Glutamatergic neuron (in vitro differentiated cells): ENCODE measurements at regions not wholly inside any gene's neighbourhood (a gene's known extent, or its start where the extent isn't known, plus 50 kb on each side); places are given as distances from the start of the nearest gene placed in this dataset.
"Not testable (repeated sequence)": the region's sequence is repeated elsewhere in the genome, so short reads cannot be mapped to it uniquely, and the experiment has no call there.

Experiments
- DNase-seq: peaks from one replicate; pipeline ENCODE4 v3.0.0; 2022
- H3K27ac Mint-ChIP-seq: one replicate; pipeline ENCODE4 v1.8.0; 2020; ENCODE audit warnings: mild to moderate bottlenecking, mixed read lengths, inconsistent platforms; ENCODE audit not compliant: unreplicated experiment
- H3K27me3 Mint-ChIP-seq: one replicate; pipeline ENCODE4 v1.8.0; 2020; ENCODE audit warnings: mild to moderate bottlenecking, moderate library complexity, mixed read lengths, inconsistent platforms; ENCODE audit not compliant: unreplicated experiment
- H3K36me3 Mint-ChIP-seq: one replicate; pipeline ENCODE4 v1.8.0; 2020; ENCODE audit warnings: mild to moderate bottlenecking, mixed read lengths, inconsistent platforms; ENCODE audit not compliant: unreplicated experiment
- H3K4me1 Mint-ChIP-seq: one replicate; pipeline ENCODE4 v1.8.0; 2020; ENCODE audit warnings: mild to moderate bottlenecking, low read depth, mixed read lengths, inconsistent platforms; ENCODE audit not compliant: unreplicated experiment
- H3K4me3 Mint-ChIP-seq: one replicate; pipeline ENCODE4 v1.8.0; 2020; ENCODE audit warnings: mild to moderate bottlenecking, mixed read lengths, inconsistent platforms; ENCODE audit not compliant: unreplicated experiment
- H3K9me3 Mint-ChIP-seq: one replicate; pipeline ENCODE4 v1.8.0; 2020; ENCODE audit warnings: mild to moderate bottlenecking, moderate library complexity, mixed read lengths, inconsistent platforms; ENCODE audit not compliant: unreplicated experiment
- TF ChIP-seq, protein P1 (sequence below): fragments of 200-600 bp; sonication (generic); IDR thresholded peaks from one replicate; pipeline ENCODE4 v1.5.0; 2021; ENCODE audit not compliant: partially characterized antibody, unreplicated experiment

DNA sequence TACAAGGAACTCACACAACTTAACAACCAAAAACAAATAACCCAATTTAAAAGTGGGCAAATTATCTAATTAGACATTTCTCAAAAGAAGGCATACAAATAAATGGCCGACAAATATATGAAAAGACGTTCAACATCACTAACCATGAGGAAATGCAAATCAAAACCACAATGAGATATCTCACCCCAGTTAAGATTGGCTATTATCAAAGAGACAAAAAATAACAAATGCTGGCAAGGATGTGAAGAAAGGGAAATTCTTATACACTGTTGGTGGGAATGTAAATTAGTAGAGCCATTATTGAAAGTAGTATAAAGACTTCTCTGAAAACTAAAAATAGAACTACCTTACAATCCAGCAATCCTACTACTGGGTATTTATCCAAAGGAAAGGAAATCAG, 96.7 kb upstream of the SIRPG start:
- H3K27me3 Mint-ChIP-seq = no peaks in the 10 kb centered on the region
- H3K36me3 Mint-ChIP-seq = peaks cover 6% of the 10 kb centered on the region
- H3K4me1 Mint-ChIP-seq = no peaks in the 10 kb centered on the region
- no peak overlapping the region for H3K4me3 Mint-ChIP-seq
- H3K9me3 Mint-ChIP-seq = peaks cover 3% of the 10 kb centered on the region
- no peak for DNase-seq
- H3K27ac Mint-ChIP-seq = no peak overlapping the region
- TF ChIP-seq, protein P1, sequence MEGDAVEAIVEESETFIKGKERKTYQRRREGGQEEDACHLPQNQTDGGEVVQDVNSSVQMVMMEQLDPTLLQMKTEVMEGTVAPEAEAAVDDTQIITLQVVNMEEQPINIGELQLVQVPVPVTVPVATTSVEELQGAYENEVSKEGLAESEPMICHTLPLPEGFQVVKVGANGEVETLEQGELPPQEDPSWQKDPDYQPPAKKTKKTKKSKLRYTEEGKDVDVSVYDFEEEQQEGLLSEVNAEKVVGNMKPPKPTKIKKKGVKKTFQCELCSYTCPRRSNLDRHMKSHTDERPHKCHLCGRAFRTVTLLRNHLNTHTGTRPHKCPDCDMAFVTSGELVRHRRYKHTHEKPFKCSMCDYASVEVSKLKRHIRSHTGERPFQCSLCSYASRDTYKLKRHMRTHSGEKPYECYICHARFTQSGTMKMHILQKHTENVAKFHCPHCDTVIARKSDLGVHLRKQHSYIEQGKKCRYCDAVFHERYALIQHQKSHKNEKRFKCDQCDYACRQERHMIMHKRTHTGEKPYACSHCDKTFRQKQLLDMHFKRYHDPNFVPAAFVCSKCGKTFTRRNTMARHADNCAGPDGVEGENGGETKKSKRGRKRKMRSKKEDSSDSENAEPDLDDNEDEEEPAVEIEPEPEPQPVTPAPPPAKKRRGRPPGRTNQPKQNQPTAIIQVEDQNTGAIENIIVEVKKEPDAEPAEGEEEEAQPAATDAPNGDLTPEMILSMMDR = no peak

GRCh38 chr20:1752045-1752444, 94.5 kb upstream of the SIRPG start:
- H3K27ac Mint-ChIP-seq = no peak overlapping the region
- DNase-seq = no peak
- peaks cover 3% of the 10 kb centered on the region for H3K9me3 Mint-ChIP-seq
- H3K4me3 Mint-ChIP-seq = no peak overlapping the region
- H3K36me3 Mint-ChIP-seq = peaks cover 6% of the 10 kb centered on the region
- TF ChIP-seq, protein P1 = no peak
- peaks cover 1% of the 10 kb centered on the region for H3K27me3 Mint-ChIP-seq
- no peaks in the 10 kb centered on the region for H3K4me1 Mint-ChIP-seq

GRCh38 chr20:1748777-1749176, 91.2 kb upstream of the SIRPG start:
- Mint-ChIP-seq H3K4me3 (no peak overlapping the region), H3K27me3 (peaks cover 1% of the 10 kb centered on the region), H3K27ac (no peak overlapping the region)

GRCh38 chr20:1747953-1748577, 90.5 kb upstream of the SIRPG start:
- H3K27ac Mint-ChIP-seq = no peak overlapping the region
- no peaks in the 10 kb centered on the region for H3K4me1 Mint-ChIP-seq
- peaks cover 3% of the 10 kb centered on the region for H3K9me3 Mint-ChIP-seq
- H3K36me3 Mint-ChIP-seq = peaks cover 6% of the 10 kb centered on the region
- DNase-seq = no peak
- no peak overlapping the region for H3K4me3 Mint-ChIP-seq
- TF ChIP-seq, protein P1 = no peak
- peaks cover 1% of the 10 kb centered on the region for H3K27me3 Mint-ChIP-seq

More at GRCh38 chr20:1748777-1749176, 91.2 kb upstream of the SIRPG start:
- peaks cover 3% of the 10 kb centered on the region for H3K9me3 Mint-ChIP-seq
- TF ChIP-seq, protein P1 = no peak
- no peak for DNase-seq
- H3K36me3 Mint-ChIP-seq = peaks cover 6% of the 10 kb centered on the region
- no peaks in the 10 kb centered on the region for H3K4me1 Mint-ChIP-seq

DNA sequence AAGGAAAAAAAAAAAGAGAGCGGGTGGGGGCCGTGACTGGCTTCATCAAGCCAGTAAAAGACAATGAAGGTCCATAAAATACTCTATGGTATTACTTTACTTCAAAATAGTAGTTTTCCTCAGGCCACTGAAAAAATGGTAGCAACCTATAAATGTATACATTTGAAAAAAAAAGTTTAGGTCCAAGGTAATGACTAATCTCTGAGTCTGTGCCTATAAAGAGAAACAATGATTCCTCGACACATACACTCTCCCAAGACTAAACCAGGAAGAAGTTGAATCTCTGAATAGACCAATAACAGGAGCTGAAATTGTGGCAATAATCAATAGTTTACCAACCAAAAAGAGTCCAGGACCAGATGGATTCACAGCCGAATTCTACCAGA, 84.5 kb upstream of the SIRPG start:
- H3K9me3 Mint-ChIP-seq, H3K4me1 Mint-ChIP-seq, H3K27me3 Mint-ChIP-seq, H3K27ac Mint-ChIP-seq, DNase-seq, H3K4me3 Mint-ChIP-seq, H3K36me3 Mint-ChIP-seq: not testable (repeated sequence)
